Endothelial cell of umbilical vein (primary cell): ENCODE measurements at regions not wholly inside any gene's neighbourhood (a gene's known extent, or its start where the extent isn't known, plus 50 kb on each side); places are given as distances from the start of the nearest gene placed in this dataset.

Experiments used
- BruUV-seq: library from RNA; stranded (reverse); fragments of 400-500 nt; replicated peaks from 2 replicates; lab custom pipeline; 2021; lab: Mats Ljungman, UMichigan
- CTCF ChIA-PET: fragments of 300-600, 350-600 bp; sonication (Branson Sonifier 250); formaldehyde crosslinking; loops from one replicate; lab custom pipeline; 2021; ENCODE audit warnings: antibody characterized with exemption, inconsistent platforms; lab: Charles Lee
- POLR2A ChIA-PET: fragments of 300-600, 350-600 bp; sonication (Branson Sonifier 250); formaldehyde crosslinking; loops from one replicate; lab custom pipeline; 2021; ENCODE audit warnings: antibody characterized with exemption, inconsistent platforms; lab: Charles Lee
- DNase-seq: peaks from one replicate; pipeline ENCODE4 v3.0.0-alpha.2; 2011; ENCODE audit warnings: low read depth, low spot score
- FAIRE-seq: peaks from 2 replicates; lab custom pipeline; 2011; peaks lifted over from hg19 to GRCh38; lab: Jason Lieb, UNC
- H2AFZ ChIP-seq: 2 replicates; pipeline ENCODE4 v1.6.0; 2012; ENCODE audit warnings: low read depth, low read length, control low read depth, inconsistent platforms
- H3K27ac ChIP-seq: 2 replicates; pipeline ENCODE4 v1.5.1; 2011; ENCODE audit warnings: low read depth, mild to moderate bottlenecking, control low read depth, low read length, moderate library complexity; ENCODE audit not compliant: insufficient read depth
- H3K27me3 ChIP-seq, 2 experiments: 2 replicates each; pipeline versions ENCODE4 v1.6.0 to v1.6.1; 2011; ENCODE audit warnings: low read length in 2 of 2, mixed read lengths in 1 of 2; ENCODE audit not compliant: control insufficient read depth in 2 of 2, insufficient read depth in 2 of 2
- H3K36me3 ChIP-seq, 2 experiments: 2 replicates in 1 of 2; 3 replicates in 1 of 2; pipeline ENCODE4 v1.5.1; 2011; ENCODE audit warnings: low read length in 2 of 2, mild to moderate bottlenecking in 1 of 2, moderate library complexity in 1 of 2; ENCODE audit not compliant: control insufficient read depth in 2 of 2, insufficient read depth in 2 of 2; ENCODE audit errors: extremely low read depth in 1 of 2
- H3K4me1 ChIP-seq: 3 replicates; pipeline ENCODE4 v1.5.1; 2011; ENCODE audit warnings: mild to moderate bottlenecking, low read length; ENCODE audit not compliant: control insufficient read depth, insufficient read depth; ENCODE audit errors: extremely low read depth
- H3K4me2 ChIP-seq: 2 replicates; pipeline ENCODE4 v1.6.1; 2011; ENCODE audit warnings: low read length, control low read depth, mixed read lengths; ENCODE audit not compliant: insufficient read depth
- H3K4me3 ChIP-seq, 3 experiments: fragments of 200-600 bp in 1 of 3; sonication (generic), shearing (Covaris generic) in 1 of 3; replicated peaks in 1 of 3; 2 replicates each; pipeline ENCODE4 v1.5.1; 2011 to 2016; ENCODE audit warnings: control low read depth in 3 of 3, low read length in 3 of 3, mild to moderate bottlenecking in 2 of 3, inconsistent platforms in 1 of 3, low read depth in 1 of 3, moderate library complexity in 1 of 3; ENCODE audit not compliant: insufficient read depth in 1 of 3
- H3K79me2 ChIP-seq: 2 replicates; pipeline ENCODE4 v1.6.0; 2012; ENCODE audit warnings: low read length, inconsistent platforms; ENCODE audit not compliant: control insufficient read depth, insufficient read depth
- H3K9ac ChIP-seq: replicated peaks from 2 replicates; pipeline ENCODE3; 2011; ENCODE audit warnings: low read length, control low read depth; ENCODE audit not compliant: insufficient read depth; ENCODE audit errors: extremely low read depth
- H3K9me1 ChIP-seq: replicated peaks from 3 replicates; pipeline ENCODE4 v1.6.0; 2011; ENCODE audit warnings: mild to moderate bottlenecking, low read length; ENCODE audit not compliant: control insufficient read depth, insufficient read depth; ENCODE audit errors: extremely low read depth
- H3K9me3 ChIP-seq: replicated peaks from 2 replicates; pipeline ENCODE4 v1.5.1; 2012; ENCODE audit warnings: low read length, inconsistent platforms; ENCODE audit not compliant: control insufficient read depth, insufficient read depth
- H4K20me1 ChIP-seq: replicated peaks from 2 replicates; pipeline ENCODE3; 2011; ENCODE audit warnings: mild to moderate bottlenecking, low read length; ENCODE audit not compliant: control insufficient read depth, insufficient read depth; ENCODE audit errors: extremely low read depth
- CTCF ChIP-seq, 2 donors: IDR thresholded peaks; 1 replicate in 1 of 2; 2 replicates in 1 of 2; pipeline ENCODE4 v1.5.1; 2011; ENCODE audit warnings: low read length in 2 of 2, mild to moderate bottlenecking in 2 of 2, moderate library complexity in 2 of 2, control low read depth in 1 of 2, inconsistent platforms in 1 of 2, low read depth in 1 of 2; ENCODE audit not compliant: insufficient read depth in 1 of 2; ENCODE audit errors: extremely low read depth in 1 of 2
- EZH2 ChIP-seq: IDR thresholded peaks from 2 replicates; pipeline ENCODE4 v1.6.1; 2012; ENCODE audit warnings: borderline replicate concordance, low read depth, mild to moderate bottlenecking, moderate library complexity, low read length, inconsistent platforms; ENCODE audit not compliant: severe bottlenecking
- FOS ChIP-seq: IDR thresholded peaks from 2 replicates; pipeline ENCODE4 v1.6.1; 2011; ENCODE audit warnings: mild to moderate bottlenecking, low read length, moderate library complexity, borderline replicate concordance; ENCODE audit not compliant: insufficient read depth
- GATA2 ChIP-seq: IDR thresholded peaks from 2 replicates; pipeline ENCODE4 v1.7.0; 2011; ENCODE audit warnings: low read depth, mild to moderate bottlenecking, moderate library complexity, mixed read lengths, low read length; ENCODE audit not compliant: insufficient read length, insufficient read depth
- JUN ChIP-seq: IDR thresholded peaks from 2 replicates; pipeline ENCODE4 v1.6.1; 2011; ENCODE audit warnings: borderline replicate concordance, low read depth; ENCODE audit not compliant: insufficient read length, insufficient read depth
- MAX ChIP-seq: IDR thresholded peaks from 2 replicates; pipeline ENCODE4 v1.6.1; 2011; ENCODE audit not compliant: insufficient read depth, insufficient read length
- MYC ChIP-seq: IDR thresholded peaks from one replicate; pipeline ENCODE4 v1.6.1; 2011; ENCODE audit warnings: mild to moderate bottlenecking, low read depth, low read length
- POLR2A ChIP-seq: IDR thresholded peaks from 2 replicates; pipeline ENCODE4 v1.6.1; 2012; ENCODE audit warnings: low read depth, mild to moderate bottlenecking, control low read depth, low read length
- POLR2AphosphoS5 ChIP-seq: IDR thresholded peaks from 2 replicates; pipeline ENCODE4 v1.6.1; 2012; ENCODE audit warnings: low read depth, mild to moderate bottlenecking, control low read depth, low read length, moderate library complexity; ENCODE audit not compliant: insufficient read depth
- dilution Hi-C: fragments of 300-500 bp; cut with MboI; formaldehyde crosslinking; loops from one replicate; pipeline ENCODE4 v1.15.0; 2019; ENCODE audit warnings: low sequenced_read_pairs; ENCODE audit not compliant: extremely low pct_ligation_motif_present
- intact Hi-C: fragments of 100-400 bp; cut with micrococcal nuclease; formaldehyde crosslinking; loops from one replicate; pipeline ENCODE4 v1.10.0; 2022

- no peaks in the 10 kb centered on the region for H3K9me1 ChIP-seq
- DNase-seq (no peak), FAIRE-seq (no peak)
- H4K20me1 ChIP-seq = no peaks in the 10 kb centered on the region
- no peaks in the 10 kb centered on the region for H3K36me3 ChIP-seq
- POLR2A ChIA-PET = no interaction called here
- no peak overlapping the region for H3K27ac ChIP-seq
- intact Hi-C loops (no loop called here), dilution Hi-C loops (no loop called here)
- H3K79me2 ChIP-seq = no peaks in the 10 kb centered on the region
- BruUV-seq = no TSS peak
- CTCF ChIA-PET = no interaction called here
- H3K27me3 ChIP-seq = no peaks in the 10 kb centered on the region
- no peaks in the 10 kb centered on the region for H3K4me1 ChIP-seq
- H3K9ac ChIP-seq = no peak overlapping the region
- no peak overlapping the region for H2AFZ ChIP-seq
- no peaks in the 10 kb centered on the region for H3K9me3 ChIP-seq
- H3K4me3 ChIP-seq = no peak overlapping the region
- H3K4me2 ChIP-seq = no peak overlapping the region
- TF ChIP-seq MYC (no peak), FOS (no peak), POLR2A (no peak), EZH2 (no peak), POLR2AphosphoS5 (no peak), JUN (no peak), CTCF (IDR thresholded peaks at IDR 0.05; ENCODE audit: extremely low read depth in 1 of 2, insufficient read depth in 1 of 2, low read depth in 1 of 2, low read length in 2 of 2) (no peak), GATA2 (no peak), MAX (no peak)
Measured at GRCh38 chr6:1178590-1178989, 133.3 kb upstream of the FOXQ1 start.
